Spleen (tissue), 7 donors: ENCODE measurements at regions not wholly inside any gene's neighbourhood (a gene's known extent, or its start where the extent isn't known, plus 50 kb on each side); places are given as distances from the start of the nearest gene placed in this dataset.

ENCODE experiments used
- CTCF ChIP-seq, 11 experiments: fragments of 200-600 bp in 7 of 11; fragments of 450-650 bp in 4 of 11; sonication (generic) in 4 of 11; IDR thresholded peaks in 8 of 11; conservative IDR thresholded peaks in 3 of 11; 1 replicate in 7 of 11; 2 replicates in 4 of 11; pipeline versions ENCODE4 v1.4.0 to v1.8.0; 2016 to 2021; ENCODE audit warnings: antibody characterized with exemption in 11 of 11, inconsistent platforms in 4 of 11, mild to moderate bottlenecking in 1 of 11
- POLR2A ChIP-seq, 3 donors: fragments of 450-650 bp; IDR thresholded peaks; one replicate each; pipeline ENCODE4 v1.5.1; 2017; ENCODE audit warnings: antibody characterized with exemption in 3 of 3, mild to moderate bottlenecking in 1 of 3
- POLR2AphosphoS5 ChIP-seq, 3 donors: sonication (generic); formaldehyde crosslinking; IDR thresholded peaks; one replicate each; pipeline ENCODE4 v1.5.1; 2017; ENCODE audit warnings: antibody characterized with exemption in 3 of 3
- donor health status: DM: no; HTN: no; CAD: no; lungs with moderate emphysema.
- donor health status: DM: no; HTN: no; CAD: no.
- donor health status: DM: no; HTN: no; CAD: no.

GRCh38 chr1:14163246-14163645 lies 435.2 kb upstream of the KAZN start:
- TF ChIP-seq POLR2AphosphoS5 (IDR thresholded peaks at IDR 0.05) (no peak), CTCF (IDR thresholded peaks at IDR 0.05 in 8 of 11, conservative IDR thresholded peaks at IDR 0.05 in 3 of 11) (no peak), POLR2A (IDR thresholded peaks at IDR 0.05) (no peak)
